Duodenal mucosa (tissue), 2 donors: ENCODE measurements at regions not wholly inside any gene's neighbourhood (a gene's known extent, or its start where the extent isn't known, plus 50 kb on each side); places are given as distances from the start of the nearest gene placed in this dataset.

Experiments
- H3K27ac ChIP-seq: one replicate; pipeline ENCODE4 v1.7.0; 2013; ENCODE audit warnings: low read depth, low read length
- H3K27me3 ChIP-seq, 2 donors: one replicate each; pipeline ENCODE4 v1.7.0; 2013; ENCODE audit warnings: low read length in 2 of 2, control low read depth in 1 of 2; ENCODE audit not compliant: insufficient read depth in 2 of 2, control insufficient read depth in 1 of 2
- H3K36me3 ChIP-seq, 2 donors: one replicate each; pipeline ENCODE4 v1.7.0; 2013; ENCODE audit warnings: low read length in 2 of 2, control low read depth in 1 of 2; ENCODE audit not compliant: insufficient read depth in 2 of 2, control insufficient read depth in 1 of 2
- H3K4me1 ChIP-seq, 2 donors: one replicate each; pipeline ENCODE4 v1.7.0; 2013; ENCODE audit warnings: low read length in 2 of 2, control low read depth in 1 of 2; ENCODE audit not compliant: insufficient read depth in 2 of 2, control insufficient read depth in 1 of 2
- H3K4me3 ChIP-seq, 2 donors: one replicate each; pipeline ENCODE4 v1.7.0; 2013; ENCODE audit warnings: low read length in 2 of 2, low read depth in 1 of 2
- H3K9ac ChIP-seq, 2 donors: one replicate each; pipeline ENCODE4 v1.7.0; 2013; ENCODE audit warnings: low read length in 2 of 2, low read depth in 1 of 2
- H3K9me3 ChIP-seq, 2 donors: one replicate each; pipeline ENCODE4 v1.7.0; 2013; ENCODE audit warnings: low read length in 2 of 2, control low read depth in 1 of 2; ENCODE audit not compliant: control insufficient read depth in 1 of 2

- no peaks in the 10 kb centered on the region for H3K27me3 ChIP-seq
- H3K9ac ChIP-seq = no peak overlapping the region
- H3K36me3 ChIP-seq = no peaks in the 10 kb centered on the region
Measured at GRCh38 chr20:52242237-52243230, 51.0 kb upstream of the ZFP64 start.

More at GRCh38 chr20:52242237-52243230, 51.0 kb upstream of the ZFP64 start:
- no peak overlapping the region for H3K4me3 ChIP-seq
- no peak overlapping the region for H3K27ac ChIP-seq
- no peaks in the 10 kb centered on the region for H3K4me1 ChIP-seq
- no peaks in the 10 kb centered on the region for H3K9me3 ChIP-seq
